ENCODE measurements at regions not wholly inside any gene's neighbourhood (a gene's known extent, or its start where the extent isn't known, plus 50 kb on each side); places are given as distances from the start of the nearest gene placed in this dataset.

DNA sequence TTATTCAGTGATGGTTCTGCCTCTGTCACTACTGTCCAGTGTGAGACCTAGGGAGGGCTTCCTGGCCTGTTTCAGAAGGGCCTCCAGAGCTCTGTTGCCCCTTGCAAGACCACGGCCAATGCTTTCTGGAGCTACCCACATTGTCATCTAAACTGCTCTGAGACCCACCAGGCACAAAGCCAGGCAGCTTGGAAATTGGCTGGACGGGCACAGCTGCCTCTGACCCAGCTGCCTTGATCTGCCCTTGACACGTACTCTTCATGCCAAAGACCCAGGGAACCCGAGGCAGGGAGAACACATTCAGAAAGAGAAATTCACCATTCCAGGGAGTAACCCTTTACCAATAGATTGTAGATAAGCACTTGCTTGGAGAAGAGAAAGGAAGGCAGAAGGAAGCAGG is 183.7 kb upstream of the SIX2 start:
- TF ChIP-seq CTCF (IDR thresholded peaks at IDR 0.05) = no peak
- TF ChIP-seq POLR2A (IDR thresholded peaks at IDR 0.05) = no peak

Measured in esophagus squamous epithelium (tissue), 4 donors.